DOHH2 (cell line): ENCODE measurements at regions not wholly inside any gene's neighbourhood (a gene's known extent, or its start where the extent isn't known, plus 50 kb on each side); places are given as distances from the start of the nearest gene placed in this dataset.

ENCODE experiments used
- EZH2phosphoT487 ChIP-seq: fragments of 200-600 bp; sonication (generic); IDR thresholded peaks from 2 replicates; pipeline ENCODE4 v1.6.1; 2017; ENCODE audit warnings: borderline replicate concordance, mild to moderate bottlenecking, antibody characterized with exemption, low read length, moderate library complexity, mixed read lengths
- TF ChIP-seq, protein P1 (sequence below): fragments of 200-600 bp; sonication (generic); IDR thresholded peaks from one replicate; pipeline ENCODE4 v1.5.1; 2014; ENCODE audit warnings: antibody characterized with exemption, mild to moderate bottlenecking, low read depth, low read length; ENCODE audit not compliant: poor library complexity, severe bottlenecking

DNA sequence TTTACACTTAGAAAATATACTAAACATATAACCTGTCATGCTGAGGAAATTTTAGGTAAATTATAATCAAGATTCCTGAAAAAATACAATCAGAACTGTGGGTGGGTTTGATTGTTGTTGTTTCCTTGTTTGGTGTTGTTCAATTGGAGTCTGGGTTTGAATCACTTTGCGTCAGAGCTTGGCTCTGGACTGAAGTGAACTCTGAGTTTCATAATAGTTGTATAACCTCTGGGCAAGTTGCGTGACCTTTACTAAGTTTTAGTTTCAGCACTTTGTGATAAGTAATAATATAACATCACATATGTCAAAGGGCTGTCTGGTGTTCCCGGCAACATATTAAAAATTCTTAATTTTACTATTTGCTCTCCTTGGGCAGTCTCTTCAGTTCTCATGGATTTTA is 758.1 kb downstream of the RAPGEF2 start:
- TF ChIP-seq, protein P1, sequence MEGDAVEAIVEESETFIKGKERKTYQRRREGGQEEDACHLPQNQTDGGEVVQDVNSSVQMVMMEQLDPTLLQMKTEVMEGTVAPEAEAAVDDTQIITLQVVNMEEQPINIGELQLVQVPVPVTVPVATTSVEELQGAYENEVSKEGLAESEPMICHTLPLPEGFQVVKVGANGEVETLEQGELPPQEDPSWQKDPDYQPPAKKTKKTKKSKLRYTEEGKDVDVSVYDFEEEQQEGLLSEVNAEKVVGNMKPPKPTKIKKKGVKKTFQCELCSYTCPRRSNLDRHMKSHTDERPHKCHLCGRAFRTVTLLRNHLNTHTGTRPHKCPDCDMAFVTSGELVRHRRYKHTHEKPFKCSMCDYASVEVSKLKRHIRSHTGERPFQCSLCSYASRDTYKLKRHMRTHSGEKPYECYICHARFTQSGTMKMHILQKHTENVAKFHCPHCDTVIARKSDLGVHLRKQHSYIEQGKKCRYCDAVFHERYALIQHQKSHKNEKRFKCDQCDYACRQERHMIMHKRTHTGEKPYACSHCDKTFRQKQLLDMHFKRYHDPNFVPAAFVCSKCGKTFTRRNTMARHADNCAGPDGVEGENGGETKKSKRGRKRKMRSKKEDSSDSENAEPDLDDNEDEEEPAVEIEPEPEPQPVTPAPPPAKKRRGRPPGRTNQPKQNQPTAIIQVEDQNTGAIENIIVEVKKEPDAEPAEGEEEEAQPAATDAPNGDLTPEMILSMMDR = no peak
- TF ChIP-seq EZH2phosphoT487 = no peak
